Uterus (tissue), 3 donors: ENCODE measurements at regions not wholly inside any gene's neighbourhood (a gene's known extent, or its start where the extent isn't known, plus 50 kb on each side); places are given as distances from the start of the nearest gene placed in this dataset.

Experiments used
- DNase-seq, 2 donors: peaks; one replicate each; pipeline ENCODE4 v3.0.0-alpha.2; 2019 to 2020
- H3K27ac ChIP-seq, 2 donors: fragments of 200-600 bp; sonication (generic); 1 replicate in 1 of 2; 2 replicates in 1 of 2; pipeline ENCODE4 v1.5.1; 2016 to 2018
- H3K27me3 ChIP-seq, 2 donors: fragments of 200-600 bp; sonication (generic); one replicate each; pipeline ENCODE4 v1.5.1; 2018 to 2019; ENCODE audit warnings: control low read depth in 1 of 2
- H3K36me3 ChIP-seq, 2 donors: fragments of 200-600 bp; sonication (generic); one replicate each; pipeline ENCODE4 v1.5.1; 2019; ENCODE audit warnings: control low read depth in 1 of 2
- H3K4me1 ChIP-seq, 2 donors: fragments of 200-600 bp; sonication (generic); one replicate each; pipeline ENCODE4 v1.5.1; 2018 to 2019; ENCODE audit warnings: control low read depth in 1 of 2
- H3K4me3 ChIP-seq, 2 donors: fragments of 200-600 bp; sonication (generic); 1 replicate in 1 of 2; 2 replicates in 1 of 2; pipeline ENCODE4 v1.5.1; 2018 to 2019; ENCODE audit warnings: mild to moderate bottlenecking in 1 of 2
- H3K9me3 ChIP-seq, 2 donors: fragments of 200-600 bp; sonication (generic); one replicate each; pipeline ENCODE4 v1.5.1; 2019; ENCODE audit warnings: control low read depth in 1 of 2
- CTCF ChIP-seq, 4 experiments: fragments of 200-600 bp in 2 of 4; fragments of 450-650 bp in 2 of 4; sonication (generic) in 2 of 4; IDR thresholded peaks; one replicate each; pipeline ENCODE4 v1.5.1; 2016 to 2019; ENCODE audit warnings: antibody characterized with exemption in 4 of 4, mild to moderate bottlenecking in 2 of 4, moderate library complexity in 1 of 4
- POLR2A ChIP-seq, 2 donors: fragments of 450-650 bp; IDR thresholded peaks; one replicate each; pipeline ENCODE4 v1.6.1; 2016; ENCODE audit warnings: antibody characterized with exemption in 2 of 2, mild to moderate bottlenecking in 1 of 2, moderate library complexity in 1 of 2
- intact Hi-C: fragments of 100-400 bp; cut with DNase I; formaldehyde crosslinking; loops from one replicate; pipeline ENCODE4 v1.15.1; 2023; ENCODE audit warnings: low total_unique reads
- donor health status: DM: yes; HTN: yes; CAD: no.

GRCh38 chr17:72518159-72518732 lies 397.4 kb downstream of the SOX9 start:
- H3K9me3 ChIP-seq = no peaks in the 10 kb centered on the region
- no peak overlapping the region for H3K4me3 ChIP-seq
- H3K27ac ChIP-seq = no peak overlapping the region
- intact Hi-C loops = no loop called here
- no peaks in the 10 kb centered on the region for H3K27me3 ChIP-seq
- TF ChIP-seq POLR2A (IDR thresholded peaks at IDR 0.05) (no peak), CTCF (IDR thresholded peaks at IDR 0.05) (no peak)
- H3K36me3 ChIP-seq = no peaks in the 10 kb centered on the region
- DNase-seq = no peak
- no peaks in the 10 kb centered on the region for H3K4me1 ChIP-seq

GRCh38 chr17:72518753-72519597 lies 398.2 kb downstream of the SOX9 start:
- DNase-seq = no peak
- Histone ChIP-seq H3K27me3 (no peaks in the 10 kb centered on the region), H3K27ac (no peak overlapping the region), H3K36me3 (no peaks in the 10 kb centered on the region), H3K4me1 (no peaks in the 10 kb centered on the region), H3K9me3 (no peaks in the 10 kb centered on the region), H3K4me3 (no peak overlapping the region)
- TF ChIP-seq CTCF (IDR thresholded peaks at IDR 0.05) = no peak
- no peak for TF ChIP-seq POLR2A (IDR thresholded peaks at IDR 0.05)
- intact Hi-C loops = no loop called here

DNA sequence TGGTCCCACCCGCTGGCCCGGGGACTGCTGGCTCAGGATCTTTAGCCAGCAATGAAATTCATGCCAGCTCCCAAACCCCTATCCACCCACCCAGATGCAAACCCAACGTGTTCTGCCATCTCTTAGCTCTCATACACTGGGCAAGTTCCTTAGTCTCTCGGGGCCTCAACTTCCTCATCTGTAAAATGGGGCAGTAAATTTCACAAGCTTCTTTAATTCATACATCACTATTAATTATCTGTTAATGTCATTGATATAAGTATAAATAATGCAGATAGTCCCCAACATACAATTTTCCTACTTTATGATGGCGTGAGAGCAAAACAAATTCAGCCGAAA lies 398.7 kb downstream of the SOX9 start:
- intact Hi-C loops = no loop called here
- Histone ChIP-seq H3K9me3 (no peaks in the 10 kb centered on the region), H3K4me3 (no peak overlapping the region), H3K27me3 (no peaks in the 10 kb centered on the region), H3K4me1 (no peaks in the 10 kb centered on the region), H3K27ac (no peak overlapping the region), H3K36me3 (no peaks in the 10 kb centered on the region)
- no peak for TF ChIP-seq CTCF (IDR thresholded peaks at IDR 0.05)
- TF ChIP-seq POLR2A (IDR thresholded peaks at IDR 0.05) = no peak
- no peak for DNase-seq

- H3K9me3 ChIP-seq = no peaks in the 10 kb centered on the region
- TF ChIP-seq CTCF (IDR thresholded peaks at IDR 0.05) = no peak
- no peak for TF ChIP-seq POLR2A (IDR thresholded peaks at IDR 0.05)
- no peak overlapping the region for H3K27ac ChIP-seq
- no peaks in the 10 kb centered on the region for H3K27me3 ChIP-seq
- no peak for DNase-seq
- intact Hi-C loops = no loop called here
- H3K36me3 ChIP-seq = no peaks in the 10 kb centered on the region
- H3K4me3 ChIP-seq = no peak overlapping the region
- H3K4me1 ChIP-seq = no peaks in the 10 kb centered on the region
Observed at GRCh38 chr17:72520665-72521303, 400.0 kb downstream of the SOX9 start.

DNA sequence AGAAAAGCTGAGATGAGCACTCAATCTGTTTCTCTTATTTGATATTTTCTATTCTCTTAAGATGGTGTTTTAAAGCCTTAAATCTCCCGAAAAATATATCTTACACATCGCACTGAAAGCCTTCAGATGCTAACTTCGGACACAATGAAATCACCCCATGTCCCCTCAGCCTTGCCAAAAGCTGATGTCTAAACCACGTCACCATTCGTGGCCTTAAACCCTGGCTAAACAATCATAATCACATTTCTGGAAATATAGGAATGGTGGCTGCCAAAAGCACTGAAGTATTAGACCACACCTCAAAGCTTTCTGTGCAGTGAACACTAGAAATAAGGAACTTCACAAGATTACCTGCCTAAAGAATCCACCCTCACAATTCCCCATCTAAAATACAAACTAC lies 402.7 kb downstream of the SOX9 start:
- H3K9me3 ChIP-seq = no peaks in the 10 kb centered on the region
- TF ChIP-seq POLR2A (IDR thresholded peaks at IDR 0.05) (no peak), CTCF (IDR thresholded peaks at IDR 0.05) (no peak)
- no peak for DNase-seq

More for the DNA sequence above, 402.7 kb downstream of the SOX9 start:
- no peak overlapping the region for H3K27ac ChIP-seq
- no peaks in the 10 kb centered on the region for H3K27me3 ChIP-seq
- H3K4me1 ChIP-seq = no peaks in the 10 kb centered on the region
- no peaks in the 10 kb centered on the region for H3K36me3 ChIP-seq
- intact Hi-C loops = no loop called here
- H3K4me3 ChIP-seq = no peak overlapping the region
